H9 (cell line): ENCODE measurements at regions not wholly inside any gene's neighbourhood (a gene's known extent, or its start where the extent isn't known, plus 50 kb on each side); places are given as distances from the start of the nearest gene placed in this dataset.

ENCODE experiments used
- DNase-seq: peaks from one replicate; pipeline ENCODE4 v3.0.0-alpha.2; 2017
- H2AFZ ChIP-seq: one replicate; pipeline ENCODE4 v1.6.1; 2013; ENCODE audit warnings: mild to moderate bottlenecking, low read length, control low read depth, moderate library complexity
- H2AK5ac ChIP-seq: 2 replicates; pipeline ENCODE4 v1.6.1; 2013; ENCODE audit warnings: low read length, control low read depth, mixed read lengths; ENCODE audit not compliant: insufficient read length
- H2BK120ac ChIP-seq: one replicate; pipeline ENCODE4 v1.6.1; 2013; ENCODE audit warnings: low read depth, mild to moderate bottlenecking, low read length, control low read depth, inconsistent platforms; ENCODE audit not compliant: poor library complexity, severe bottlenecking
- H2BK12ac ChIP-seq: 2 replicates; pipeline ENCODE4 v1.6.1; 2013; ENCODE audit warnings: low read length, control low read depth, mixed read lengths, low read depth; ENCODE audit not compliant: insufficient read length
- H2BK15ac ChIP-seq: 2 replicates; pipeline ENCODE4 v1.6.1; 2013; ENCODE audit warnings: low read depth, low read length, control low read depth
- H2BK20ac ChIP-seq: one replicate; pipeline ENCODE4 v1.6.1; 2013; ENCODE audit warnings: low read depth, mild to moderate bottlenecking, low read length, control low read depth, inconsistent platforms; ENCODE audit not compliant: poor library complexity, severe bottlenecking
- H2BK5ac ChIP-seq: 2 replicates; pipeline ENCODE4 v1.6.1; 2013; ENCODE audit warnings: low read length, control low read depth, mixed read lengths; ENCODE audit not compliant: insufficient read length
- H3K14ac ChIP-seq: 2 replicates; pipeline ENCODE4 v1.6.1; 2013; ENCODE audit warnings: low read length, control low read depth; ENCODE audit not compliant: insufficient read depth
- H3K18ac ChIP-seq: 2 replicates; pipeline ENCODE4 v1.6.1; 2013; ENCODE audit warnings: low read depth, mild to moderate bottlenecking, mixed read lengths, low read length, control low read depth; ENCODE audit not compliant: insufficient read length
- H3K23ac ChIP-seq: 2 replicates; pipeline ENCODE4 v1.6.1; 2013; ENCODE audit warnings: low read length, control low read depth, mixed read lengths, low read depth; ENCODE audit not compliant: insufficient read length
- H3K23me2 ChIP-seq: 2 replicates; pipeline ENCODE4 v1.6.1; 2013; ENCODE audit warnings: low read depth, mild to moderate bottlenecking, mixed read lengths, low read length, control low read depth; ENCODE audit not compliant: insufficient read length, poor library complexity, severe bottlenecking
- H3K27ac ChIP-seq: 2 replicates; pipeline ENCODE4 v1.5.1; 2013; ENCODE audit warnings: low read length, control low read depth, mixed read lengths, low read depth; ENCODE audit not compliant: insufficient read length
- H3K27me3 ChIP-seq: 2 replicates; pipeline ENCODE4 v1.6.1; 2013; ENCODE audit warnings: low read length, control low read depth, inconsistent platforms; ENCODE audit not compliant: insufficient read depth
- H3K4ac ChIP-seq: 2 replicates; pipeline ENCODE4 v1.6.1; 2013; ENCODE audit warnings: low read depth, mild to moderate bottlenecking, control low read depth, inconsistent platforms, low read length, moderate library complexity
- H3K4me1 ChIP-seq: 2 replicates; pipeline ENCODE4 v1.6.1; 2013; ENCODE audit warnings: low read length, control low read depth, inconsistent platforms; ENCODE audit not compliant: insufficient read depth
- H3K4me2 ChIP-seq: 2 replicates; pipeline ENCODE4 v1.6.1; 2013; ENCODE audit warnings: low read length, control low read depth, mixed read lengths; ENCODE audit not compliant: insufficient read length, insufficient read depth
- H3K56ac ChIP-seq: 2 replicates; pipeline ENCODE4 v1.6.1; 2013; ENCODE audit warnings: low read depth, mild to moderate bottlenecking, mixed read lengths, low read length, control low read depth; ENCODE audit not compliant: insufficient read length
- H3K79me1 ChIP-seq: 2 replicates; pipeline ENCODE4 v1.6.1; 2013; ENCODE audit warnings: low read depth, mild to moderate bottlenecking, moderate library complexity, low read length, control low read depth, inconsistent platforms; ENCODE audit not compliant: insufficient read depth, poor library complexity, severe bottlenecking
- H3K79me2 ChIP-seq: 2 replicates; pipeline ENCODE4 v1.6.1; 2013; ENCODE audit warnings: low read length, control low read depth, inconsistent platforms; ENCODE audit not compliant: insufficient read depth
- H3K9ac ChIP-seq: 2 replicates; pipeline ENCODE4 v1.6.1; 2013; ENCODE audit warnings: low read length, control low read depth, mixed read lengths; ENCODE audit not compliant: insufficient read length; ENCODE audit errors: extremely low read depth
- H3K9me3 ChIP-seq: one replicate; pipeline ENCODE4 v1.6.1; 2013; ENCODE audit warnings: low read depth, low read length, inconsistent platforms; ENCODE audit not compliant: control insufficient read depth
- H3T11ph ChIP-seq: one replicate; pipeline ENCODE4 v1.6.1; 2013; ENCODE audit warnings: mild to moderate bottlenecking, low read length, control low read depth, inconsistent platforms
- H4K20me1 ChIP-seq: one replicate; pipeline ENCODE4 v1.6.1; 2013; ENCODE audit not compliant: control insufficient read depth, insufficient read length, insufficient read depth
- H4K5ac ChIP-seq: 2 replicates; pipeline ENCODE4 v1.6.1; 2013; ENCODE audit warnings: low read depth, mild to moderate bottlenecking, mixed read lengths, low read length, control low read depth; ENCODE audit not compliant: insufficient read length
- H4K8ac ChIP-seq: replicated peaks from 2 replicates; pipeline ENCODE4 v1.6.1; 2013; ENCODE audit warnings: low read length, control low read depth, mixed read lengths, low read depth; ENCODE audit not compliant: insufficient read length
- H4K91ac ChIP-seq: 2 replicates; pipeline ENCODE4 v1.6.1; 2013; ENCODE audit warnings: low read depth, mild to moderate bottlenecking, moderate library complexity, mixed read lengths, low read length, control low read depth; ENCODE audit not compliant: insufficient read length
- H3K27ac Mint-ChIP-seq, 3 experiments: 2 replicates in 2 of 3; 3 replicates in 1 of 3; pipeline ENCODE4 v1.8.0; 2020 to 2021; ENCODE audit warnings: mixed read lengths in 3 of 3, mild to moderate bottlenecking in 1 of 3, moderate library complexity in 1 of 3
- H3K27me3 Mint-ChIP-seq: 2 replicates; pipeline ENCODE4 v1.8.0; 2021; ENCODE audit warnings: low read depth, mild to moderate bottlenecking, moderate library complexity, mixed read lengths
- H3K36me3 Mint-ChIP-seq, 3 experiments: 2 replicates in 2 of 3; 3 replicates in 1 of 3; pipeline ENCODE4 v1.8.0; 2020 to 2021; ENCODE audit warnings: low read depth in 3 of 3, mixed read lengths in 3 of 3; ENCODE audit not compliant: insufficient read depth in 1 of 3
- H3K4me1 Mint-ChIP-seq, 2 experiments: 2 replicates each; pipeline ENCODE4 v1.8.0; 2020; ENCODE audit warnings: mixed read lengths in 2 of 2
- H3K4me3 Mint-ChIP-seq, 2 experiments: 2 replicates in 1 of 2; 3 replicates in 1 of 2; pipeline ENCODE4 v1.8.0; 2020 to 2021; ENCODE audit warnings: mild to moderate bottlenecking in 2 of 2, mixed read lengths in 2 of 2, moderate library complexity in 1 of 2
- H3K9me3 Mint-ChIP-seq, 2 experiments: 2 replicates in 1 of 2; 3 replicates in 1 of 2; pipeline ENCODE4 v1.8.0; 2020; ENCODE audit warnings: mild to moderate bottlenecking in 2 of 2, mixed read lengths in 2 of 2, moderate library complexity in 1 of 2
- CTCF ChIP-seq: fragments of 200-600 bp; sonication (generic); conservative IDR thresholded peaks from 3 replicates; pipeline ENCODE4 v1.8.0; 2021; ENCODE audit warnings: antibody characterized with exemption, mild to moderate bottlenecking
- WGBS: extraction: QIAGEN DNeasy Blood & Tissue Kit; methylation state at CpG from one replicate; pipeline ENCODE4 v1.1.7; 2013; ENCODE audit warnings: missing lambda C conversion rate, low lambda C conversion rate, mixed read lengths; ENCODE audit not compliant: insufficient read length; ENCODE audit errors: extremely low coverage; 5-methylcytosine and 5-hydroxymethylcytosine counted together

GRCh38 chr4:189062047-189062820 lies 878.4 kb upstream of the FRG1 start:
- H3K27me3 Mint-ChIP-seq: no peaks in the 10 kb centered on the region
- H2BK15ac ChIP-seq: no peak overlapping the region
- H4K20me1 ChIP-seq: no peaks in the 10 kb centered on the region
- H3K27me3 ChIP-seq: no peaks in the 10 kb centered on the region
- H3K36me3 Mint-ChIP-seq: peaks cover 7 to 34% (median 17%) of the 10 kb centered on the region in 3 experiments
- no peak overlapping the region for H2BK12ac ChIP-seq
- no peak overlapping the region for H3K27ac ChIP-seq
- H3K9me3 Mint-ChIP-seq: peaks cover 14 to 19% of the 10 kb centered on the region in 2 experiments
- no peak overlapping the region for H4K5ac ChIP-seq
- H3K23me2 ChIP-seq: no peaks in the 10 kb centered on the region
- H2BK5ac ChIP-seq: no peak overlapping the region
- H3K4me1 Mint-ChIP-seq: peaks cover 39 to 52% of the 10 kb centered on the region in 2 experiments
- no peak overlapping the region for H3T11ph ChIP-seq
- H2BK120ac ChIP-seq: no peak overlapping the region
- H3K9ac ChIP-seq: no peak overlapping the region
- peak; percentile 52; the same call in 2 of the 3 replicates for TF ChIP-seq CTCF
- peak overlapping the region; percentile 28 for H2BK20ac ChIP-seq
- no peaks in the 10 kb centered on the region for H3K79me1 ChIP-seq
- no peak for DNase-seq
- H3K9me3 ChIP-seq: no peaks in the 10 kb centered on the region
- H4K91ac ChIP-seq: no peak overlapping the region
- no peak overlapping the region for H3K4ac ChIP-seq
- no peak overlapping the region for H3K4me2 ChIP-seq
- no peak overlapping the region for H3K18ac ChIP-seq
- H3K4me3 Mint-ChIP-seq: no peak overlapping the region
- no peaks in the 10 kb centered on the region for H3K79me2 ChIP-seq
- no CpG with 5 or more reads among the region's 2 CpGs for WGBS
- no peak overlapping the region for H3K56ac ChIP-seq
- peak overlapping the region in 1 of 3 experiments; percentile 41; a peak in 2 of 7 replicates for H3K27ac Mint-ChIP-seq
- no peak overlapping the region for H3K23ac ChIP-seq
- no peak overlapping the region for H2AK5ac ChIP-seq
- H3K4me1 ChIP-seq: peaks cover 14% of the 10 kb centered on the region
- H3K14ac ChIP-seq: no peak overlapping the region
- no peak overlapping the region for H2AFZ ChIP-seq
- no peak overlapping the region for H4K8ac ChIP-seq
